SKM-1 treated with dmso at 0.1 percent for 144 hours (cell line): ENCODE measurements at regions not wholly inside any gene's neighbourhood (a gene's known extent, or its start where the extent isn't known, plus 50 kb on each side); places are given as distances from the start of the nearest gene placed in this dataset.
"Not testable (repeated sequence)": the region's sequence is repeated elsewhere in the genome, so short reads cannot be mapped to it uniquely, and the experiment has no call there.

ENCODE experiments used
- DNase-seq: peaks from one replicate; lab custom pipeline; 2025; ENCODE audit not compliant: unreplicated experiment; lab: John Stamatoyannopoulos, UW

- DNase-seq: no peak
Observed at GRCh38 chr9:87357600-87357999, 140.1 kb upstream of the DAPK1 start.

- no peak for DNase-seq
Observed at GRCh38 chr9:87359264-87359663, 138.4 kb upstream of the DAPK1 start.

- no peak for DNase-seq
Observed at GRCh38 chr9:87359958-87360601, 137.6 kb upstream of the DAPK1 start.

- DNase-seq: no peak
Observed at GRCh38 chr9:87370049-87370685, 127.5 kb upstream of the DAPK1 start.

- DNase-seq: no peak
Observed at GRCh38 chr9:87371795-87372355, 125.8 kb upstream of the DAPK1 start.

GRCh38 chr9:87372356-87372851, 125.3 kb upstream of the DAPK1 start:
- DNase-seq: no peak

GRCh38 chr9:87374023-87374919, 123.4 kb upstream of the DAPK1 start:
- DNase-seq: not testable (repeated sequence)

GRCh38 chr9:87375397-87376073, 122.1 kb upstream of the DAPK1 start:
- DNase-seq: no peak

GRCh38 chr9:87378676-87379075, 119.0 kb upstream of the DAPK1 start:
- no peak for DNase-seq

- DNase-seq: no peak
Observed at GRCh38 chr9:87379300-87379699, 118.4 kb upstream of the DAPK1 start.

- DNase-seq: no peak
Observed at GRCh38 chr9:87381050-87381711, 116.5 kb upstream of the DAPK1 start.

GRCh38 chr9:87381746-87382145, 115.9 kb upstream of the DAPK1 start:
- no peak for DNase-seq

GRCh38 chr9:87382900-87383299, 114.8 kb upstream of the DAPK1 start:
- no peak for DNase-seq

- DNase-seq: no peak
Observed at GRCh38 chr9:87383344-87384150, 114.1 kb upstream of the DAPK1 start.

- no peak for DNase-seq
Observed at GRCh38 chr9:87386490-87387025, 111.1 kb upstream of the DAPK1 start.

GRCh38 chr9:87387351-87388011, 110.2 kb upstream of the DAPK1 start:
- DNase-seq: no peak

- not testable (repeated sequence) for DNase-seq
Observed at GRCh38 chr9:87388708-87389107, 109.0 kb upstream of the DAPK1 start.

GRCh38 chr9:87389936-87390335, 107.7 kb upstream of the DAPK1 start:
- no peak for DNase-seq

GRCh38 chr9:87390361-87390760, 107.3 kb upstream of the DAPK1 start:
- DNase-seq: no peak
